Fibroblast of the aortic adventitia (primary cell): ENCODE measurements at regions not wholly inside any gene's neighbourhood (a gene's known extent, or its start where the extent isn't known, plus 50 kb on each side); places are given as distances from the start of the nearest gene placed in this dataset.
"Not testable (repeated sequence)": the region's sequence is repeated elsewhere in the genome, so short reads cannot be mapped to it uniquely, and the experiment has no call there.

Experiments
- DNase-seq: peaks from one replicate; pipeline ENCODE4 v3.0.0-alpha.2; 2010; ENCODE audit warnings: low read depth
- H3K4me3 ChIP-seq: 2 replicates; pipeline ENCODE4 v1.5.1; 2011; ENCODE audit warnings: low read depth, mild to moderate bottlenecking, control low read depth, low read length, moderate library complexity
- TF ChIP-seq, protein P1 (sequence below): IDR thresholded peaks from 2 replicates; pipeline ENCODE4 v1.5.1; 2011; ENCODE audit warnings: mild to moderate bottlenecking, low read length, control low read depth, inconsistent platforms; ENCODE audit not compliant: insufficient read depth

DNA sequence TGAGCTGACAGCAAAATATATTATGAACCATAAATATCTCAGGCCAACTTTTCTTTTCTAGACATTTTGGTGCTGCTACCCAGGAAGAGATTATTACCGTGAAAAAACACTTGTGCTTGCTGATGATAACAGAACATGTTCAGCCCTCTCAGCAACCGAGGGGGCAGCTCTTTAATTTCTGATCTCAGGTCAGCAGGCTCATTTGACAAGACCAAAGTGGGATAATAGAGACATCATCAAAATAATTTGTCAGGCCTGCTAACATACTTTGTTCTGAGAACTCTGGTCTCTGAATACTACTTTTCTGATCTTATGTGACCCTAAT is 645.9 kb upstream of the KCNMB2 start:
- H3K4me3 ChIP-seq, result no peak overlapping the region
- no peak for DNase-seq
- TF ChIP-seq, protein P1, sequence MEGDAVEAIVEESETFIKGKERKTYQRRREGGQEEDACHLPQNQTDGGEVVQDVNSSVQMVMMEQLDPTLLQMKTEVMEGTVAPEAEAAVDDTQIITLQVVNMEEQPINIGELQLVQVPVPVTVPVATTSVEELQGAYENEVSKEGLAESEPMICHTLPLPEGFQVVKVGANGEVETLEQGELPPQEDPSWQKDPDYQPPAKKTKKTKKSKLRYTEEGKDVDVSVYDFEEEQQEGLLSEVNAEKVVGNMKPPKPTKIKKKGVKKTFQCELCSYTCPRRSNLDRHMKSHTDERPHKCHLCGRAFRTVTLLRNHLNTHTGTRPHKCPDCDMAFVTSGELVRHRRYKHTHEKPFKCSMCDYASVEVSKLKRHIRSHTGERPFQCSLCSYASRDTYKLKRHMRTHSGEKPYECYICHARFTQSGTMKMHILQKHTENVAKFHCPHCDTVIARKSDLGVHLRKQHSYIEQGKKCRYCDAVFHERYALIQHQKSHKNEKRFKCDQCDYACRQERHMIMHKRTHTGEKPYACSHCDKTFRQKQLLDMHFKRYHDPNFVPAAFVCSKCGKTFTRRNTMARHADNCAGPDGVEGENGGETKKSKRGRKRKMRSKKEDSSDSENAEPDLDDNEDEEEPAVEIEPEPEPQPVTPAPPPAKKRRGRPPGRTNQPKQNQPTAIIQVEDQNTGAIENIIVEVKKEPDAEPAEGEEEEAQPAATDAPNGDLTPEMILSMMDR, result no peak

DNA sequence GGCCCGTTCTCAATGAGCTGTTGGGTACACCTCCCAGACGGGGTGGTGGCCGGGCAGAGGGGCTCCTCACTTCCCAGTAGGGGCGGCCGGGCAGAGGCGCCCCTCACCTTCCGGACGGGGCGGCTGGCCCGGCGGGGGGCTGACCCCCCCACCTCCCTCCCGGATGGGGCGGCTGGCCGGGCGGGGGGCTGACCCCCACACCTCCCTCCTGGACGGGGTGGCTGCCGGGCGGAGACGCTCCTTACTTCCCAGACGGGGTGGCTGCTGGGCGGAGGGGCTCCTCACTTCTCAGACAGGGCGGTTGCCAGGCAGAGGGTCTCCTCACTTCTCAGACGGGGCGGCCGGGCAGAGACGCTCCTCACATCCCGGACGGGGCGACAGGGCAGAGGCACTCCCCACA is 644.7 kb upstream of the KCNMB2 start:
- not testable (repeated sequence) for H3K4me3 ChIP-seq, DNase-seq

DNA sequence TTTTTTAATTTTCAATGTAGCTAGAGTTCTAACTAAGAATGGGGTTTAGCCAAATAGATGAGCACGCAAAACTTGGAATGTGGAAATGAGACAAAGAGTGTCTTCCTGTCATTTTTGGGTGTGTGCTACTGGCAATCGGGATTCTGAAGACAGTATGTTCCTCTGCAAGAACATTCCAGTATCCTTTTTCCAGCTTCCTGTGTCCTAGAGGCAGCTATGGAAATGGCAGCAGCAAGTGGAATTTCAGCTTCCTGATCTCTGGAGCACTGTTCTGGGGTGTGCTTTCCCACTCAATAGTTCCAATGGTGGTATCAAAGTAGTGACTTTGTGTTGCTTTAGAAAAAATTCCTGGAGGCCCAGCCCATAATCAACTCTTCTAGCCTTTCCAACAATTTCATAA is 642.9 kb upstream of the KCNMB2 start:
- no peak for DNase-seq
- TF ChIP-seq, protein P1, result peak; percentile 27
- H3K4me3 ChIP-seq, result no peak overlapping the region

DNA sequence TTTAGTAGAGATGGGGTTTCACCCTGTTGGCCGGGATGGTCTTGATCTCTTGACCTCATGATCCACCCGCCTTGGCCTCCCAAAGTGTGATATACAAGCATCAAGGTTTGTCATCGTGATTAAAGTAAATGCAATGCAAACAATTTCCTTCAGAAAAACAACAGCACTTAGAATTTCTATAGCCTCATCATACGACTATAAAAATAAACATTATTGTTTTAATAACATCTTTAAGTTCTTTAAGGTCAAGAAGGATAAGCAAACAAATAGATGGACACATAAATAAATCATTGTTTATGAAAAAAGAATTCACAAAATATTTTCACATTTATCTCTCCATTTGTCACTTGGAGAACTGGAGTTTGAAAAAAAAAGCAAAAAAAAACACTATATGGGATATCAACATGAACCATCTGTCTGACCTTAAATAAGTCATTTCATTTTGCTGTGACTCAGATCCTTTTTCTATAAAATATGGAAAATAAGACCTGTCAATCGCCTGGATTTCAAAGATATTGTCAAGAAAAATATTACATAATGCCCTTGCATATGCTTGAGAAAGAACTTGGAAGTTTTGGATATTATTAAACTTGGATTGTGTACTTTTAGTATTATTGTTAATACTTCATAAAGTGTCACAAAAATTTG is 642.0 kb upstream of the KCNMB2 start:
- TF ChIP-seq, protein P1, result no peak
- no peak for DNase-seq
- no peak overlapping the region for H3K4me3 ChIP-seq

DNA sequence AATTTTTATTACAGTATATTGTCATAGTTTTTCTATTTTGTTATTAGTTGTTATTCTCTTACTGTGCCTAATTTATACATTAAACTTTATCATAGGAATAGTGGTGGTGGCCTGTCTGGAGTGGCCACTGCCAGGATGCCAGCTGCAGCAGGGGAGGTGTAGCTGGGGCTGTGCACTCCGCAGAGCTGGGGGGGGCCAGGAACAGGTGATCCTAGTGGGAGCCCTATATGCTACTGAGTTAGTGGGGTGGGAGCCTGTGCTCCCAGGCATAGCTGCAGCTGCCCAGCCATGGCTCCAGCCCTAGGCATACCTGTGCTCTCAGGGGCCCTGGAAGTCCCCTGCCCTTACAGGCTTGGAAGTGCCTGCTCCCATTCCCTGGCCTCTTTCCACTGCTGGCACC is 638.1 kb upstream of the KCNMB2 start:
- no peak overlapping the region for H3K4me3 ChIP-seq
- no peak for DNase-seq
- TF ChIP-seq, protein P1, result no peak

DNA sequence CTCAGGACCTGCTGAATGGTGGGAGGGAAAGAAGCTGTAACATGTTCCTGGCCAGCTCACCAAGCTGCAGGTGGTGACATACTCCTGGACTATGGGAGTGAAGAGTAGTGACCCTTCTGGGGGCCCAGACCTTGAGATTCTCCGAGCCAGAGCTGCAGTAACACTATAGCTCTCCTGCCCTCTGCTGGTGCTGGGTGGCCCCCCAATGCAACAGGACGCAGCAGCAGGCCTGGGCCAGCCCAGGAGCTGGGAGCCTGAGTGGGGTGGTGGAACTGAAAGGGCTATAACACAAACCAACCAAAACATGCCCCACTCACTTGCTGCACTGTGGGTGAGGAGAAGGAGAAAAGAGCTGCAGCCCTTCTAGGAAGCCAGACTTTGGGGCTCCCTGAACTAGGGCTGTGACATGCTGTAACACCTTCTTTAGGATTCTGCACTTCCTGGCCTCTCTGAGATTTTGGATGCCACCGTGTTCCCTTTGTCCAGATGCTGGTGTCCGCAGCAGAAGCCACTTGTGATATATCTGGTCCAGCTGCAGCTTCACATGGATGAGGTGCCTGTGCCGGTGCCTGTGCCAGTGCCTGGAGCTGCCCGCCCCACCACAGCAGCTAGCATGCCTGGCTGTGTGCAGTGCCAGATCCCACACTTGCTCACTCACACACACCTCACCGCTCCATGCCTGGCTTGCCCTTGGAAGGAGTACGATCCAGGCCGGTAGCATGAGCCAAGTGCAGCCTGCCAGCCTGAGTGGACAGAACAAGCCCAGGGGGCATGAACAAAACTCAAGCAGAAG is 636.8 kb upstream of the KCNMB2 start:
- DNase-seq, result no peak
- no peak overlapping the region for H3K4me3 ChIP-seq
- TF ChIP-seq, protein P1, result no peak

DNA sequence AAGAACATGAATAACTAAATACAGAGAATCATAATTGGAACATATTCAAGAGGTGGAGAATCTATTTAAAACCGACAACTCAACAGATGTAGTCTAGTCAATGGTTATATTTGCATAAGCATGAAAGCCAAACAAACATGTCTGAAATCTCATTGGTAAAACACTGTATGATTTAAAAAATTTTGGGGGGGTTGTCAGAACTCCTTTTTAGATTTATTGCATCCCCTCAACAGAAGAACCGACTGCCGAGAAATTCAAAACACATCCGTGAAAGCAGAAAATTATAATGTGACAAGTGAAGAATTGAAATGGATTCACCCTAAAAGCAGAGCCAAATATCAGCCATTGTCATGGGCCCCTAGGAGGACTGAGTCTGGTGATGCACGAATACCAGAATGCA is 633.4 kb upstream of the KCNMB2 start:
- TF ChIP-seq, protein P1, result no peak
- no peak for DNase-seq
- H3K4me3 ChIP-seq, result no peak overlapping the region
